ENCODE measurements at regions not wholly inside any gene's neighbourhood (a gene's known extent, or its start where the extent isn't known, plus 50 kb on each side); places are given as distances from the start of the nearest gene placed in this dataset.

DNA sequence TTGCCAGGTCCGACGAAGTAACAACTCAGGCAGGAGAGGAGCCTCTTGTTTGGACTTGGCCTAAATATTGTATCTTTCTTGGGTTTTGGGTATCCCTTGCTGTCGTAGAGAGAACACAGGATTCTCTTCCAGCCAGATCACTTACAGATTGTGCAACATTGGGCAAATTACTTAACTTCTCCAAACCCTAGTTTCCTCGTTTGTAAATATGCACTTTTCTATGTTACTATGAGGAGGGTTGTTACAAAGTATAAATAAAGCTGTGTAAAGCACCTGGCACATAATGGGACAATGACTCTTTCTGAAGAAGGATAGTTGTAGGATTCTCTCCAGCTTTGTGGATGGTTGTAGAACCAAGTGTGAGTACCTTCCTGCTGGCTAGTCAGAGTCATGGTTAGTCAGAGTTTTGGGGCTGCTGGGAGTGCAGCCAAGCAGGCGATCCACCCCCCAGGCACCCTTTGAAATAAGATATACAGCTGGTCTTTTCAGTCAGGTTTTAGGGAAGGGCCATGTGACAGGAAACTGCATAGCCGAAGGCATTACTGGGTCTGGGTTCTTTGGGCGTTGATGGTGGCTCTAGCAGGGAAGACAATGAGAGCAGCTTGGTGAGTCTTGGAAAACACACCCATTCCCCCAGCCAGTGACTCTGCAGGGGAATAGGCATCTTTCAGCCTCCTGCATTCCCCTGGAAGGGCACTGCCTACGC lies 49.9 kb upstream of the GDNF start:
- H3K27ac ChIP-seq, result no peak overlapping the region
- no peak for TF ChIP-seq ZFX (IDR thresholded peaks at IDR 0.05; ENCODE audit: borderline replicate concordance)
- TF ChIP-seq, protein P1, sequence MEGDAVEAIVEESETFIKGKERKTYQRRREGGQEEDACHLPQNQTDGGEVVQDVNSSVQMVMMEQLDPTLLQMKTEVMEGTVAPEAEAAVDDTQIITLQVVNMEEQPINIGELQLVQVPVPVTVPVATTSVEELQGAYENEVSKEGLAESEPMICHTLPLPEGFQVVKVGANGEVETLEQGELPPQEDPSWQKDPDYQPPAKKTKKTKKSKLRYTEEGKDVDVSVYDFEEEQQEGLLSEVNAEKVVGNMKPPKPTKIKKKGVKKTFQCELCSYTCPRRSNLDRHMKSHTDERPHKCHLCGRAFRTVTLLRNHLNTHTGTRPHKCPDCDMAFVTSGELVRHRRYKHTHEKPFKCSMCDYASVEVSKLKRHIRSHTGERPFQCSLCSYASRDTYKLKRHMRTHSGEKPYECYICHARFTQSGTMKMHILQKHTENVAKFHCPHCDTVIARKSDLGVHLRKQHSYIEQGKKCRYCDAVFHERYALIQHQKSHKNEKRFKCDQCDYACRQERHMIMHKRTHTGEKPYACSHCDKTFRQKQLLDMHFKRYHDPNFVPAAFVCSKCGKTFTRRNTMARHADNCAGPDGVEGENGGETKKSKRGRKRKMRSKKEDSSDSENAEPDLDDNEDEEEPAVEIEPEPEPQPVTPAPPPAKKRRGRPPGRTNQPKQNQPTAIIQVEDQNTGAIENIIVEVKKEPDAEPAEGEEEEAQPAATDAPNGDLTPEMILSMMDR (IDR thresholded peaks at IDR 0.05), result no peak

Data from 22Rv1 (cell line).